ENCODE measurements at regions not wholly inside any gene's neighbourhood (a gene's known extent, or its start where the extent isn't known, plus 50 kb on each side); places are given as distances from the start of the nearest gene placed in this dataset.

- no peak for DNase-seq
Observed at GRCh38 chr15:93294896-93295295, 205.9 kb upstream of the RGMA start.

- no peak for DNase-seq
Observed at GRCh38 chr15:93294066-93294465, 205.1 kb upstream of the RGMA start.

GRCh38 chr15:93291380-93291779 is 202.4 kb upstream of the RGMA start:
- no peak for DNase-seq

- DNase-seq = no peak
Observed at GRCh38 chr15:93290618-93290946, 201.6 kb upstream of the RGMA start.

GRCh38 chr15:93289941-93290617 is 201.1 kb upstream of the RGMA start:
- DNase-seq = no peak

GRCh38 chr15:93288728-93289294 is 199.8 kb upstream of the RGMA start:
- DNase-seq = no peak

- DNase-seq = no peak
Observed at GRCh38 chr15:93286446-93286845, 197.4 kb upstream of the RGMA start.

GRCh38 chr15:93283854-93284253 is 194.8 kb upstream of the RGMA start:
- DNase-seq = no peak

GRCh38 chr15:93282808-93283207 is 193.8 kb upstream of the RGMA start:
- DNase-seq = no peak

- no peak for DNase-seq
Observed at GRCh38 chr15:93278783-93279182, 189.8 kb upstream of the RGMA start.

- no peak for DNase-seq
Observed at GRCh38 chr15:93278006-93278405, 189.0 kb upstream of the RGMA start.

GRCh38 chr15:93274257-93274656 is 185.2 kb upstream of the RGMA start:
- no peak for DNase-seq

- no peak for DNase-seq
Observed at GRCh38 chr15:93271871-93272270, 182.9 kb upstream of the RGMA start.

GRCh38 chr15:93270937-93271467 is 182.0 kb upstream of the RGMA start:
- no peak for DNase-seq

- DNase-seq = no peak
Observed at GRCh38 chr15:93268066-93268465, 179.1 kb upstream of the RGMA start.

GRCh38 chr15:93266291-93266690 is 177.3 kb upstream of the RGMA start:
- DNase-seq = no peak

- no peak for DNase-seq
Observed at GRCh38 chr15:93265111-93265556, 176.1 kb upstream of the RGMA start.

GRCh38 chr15:93261845-93262244 is 172.8 kb upstream of the RGMA start:
- no peak for DNase-seq

- DNase-seq = no peak
Observed at GRCh38 chr15:93257920-93258319, 168.9 kb upstream of the RGMA start.

- DNase-seq = no peak
Observed at GRCh38 chr15:93253681-93254080, 164.7 kb upstream of the RGMA start.

- DNase-seq = no peak
Observed at GRCh38 chr15:93252780-93253179, 163.8 kb upstream of the RGMA start.

- DNase-seq = no peak
Observed at GRCh38 chr15:93250950-93251349, 161.9 kb upstream of the RGMA start.

GRCh38 chr15:93250209-93250608 is 161.2 kb upstream of the RGMA start:
- DNase-seq = no peak

- no peak for DNase-seq
Observed at GRCh38 chr15:93249623-93250022, 160.6 kb upstream of the RGMA start.

Data from stimulated activated CD8-positive, alpha-beta memory T cell treated with anti-CD3 and anti-CD28 coated beads, Interleukin-4, amount 100 ng/mL, for 48 hours (primary cell).